ENCODE measurements at regions not wholly inside any gene's neighbourhood (a gene's known extent, or its start where the extent isn't known, plus 50 kb on each side); places are given as distances from the start of the nearest gene placed in this dataset.

- no peak for TF ChIP-seq CTCF (IDR thresholded peaks at IDR 0.05)
- no peak for TF ChIP-seq POLR2A (IDR thresholded peaks at IDR 0.05)
Observed at GRCh38 chr20:29762620-29763019, 1494.8 kb upstream of the DEFB115 start.
